ENCODE measurements at regions not wholly inside any gene's neighbourhood (a gene's known extent, or its start where the extent isn't known, plus 50 kb on each side); places are given as distances from the start of the nearest gene placed in this dataset.

GRCh38 chrX:139106069-139106468 lies 394.6 kb upstream of the FGF13 start:
- no peak for DNase-seq

GRCh38 chrX:139094671-139095592 lies 383.4 kb upstream of the FGF13 start:
- no peak for DNase-seq

DNA sequence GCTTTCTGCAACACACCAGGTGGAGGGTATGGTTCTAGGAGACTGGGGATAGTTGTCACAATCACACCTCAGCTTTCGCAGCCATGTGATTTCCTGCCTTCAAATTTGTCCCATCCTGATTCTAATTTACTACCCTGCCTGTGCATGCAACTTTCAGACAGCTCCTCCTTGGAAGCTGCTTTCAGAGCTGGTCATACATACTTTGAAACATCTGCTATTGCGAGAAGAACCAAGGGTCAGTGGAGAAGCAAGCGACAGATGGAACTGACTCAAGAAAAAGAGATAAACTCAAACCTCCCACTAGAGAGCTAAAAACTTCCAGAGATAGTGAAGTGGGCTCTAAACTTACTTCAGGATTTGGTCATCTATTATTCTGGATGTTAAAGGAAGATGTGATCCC lies 381.7 kb upstream of the FGF13 start:
- no peak for DNase-seq

GRCh38 chrX:139091878-139092277 lies 380.4 kb upstream of the FGF13 start:
- no peak for DNase-seq

DNA sequence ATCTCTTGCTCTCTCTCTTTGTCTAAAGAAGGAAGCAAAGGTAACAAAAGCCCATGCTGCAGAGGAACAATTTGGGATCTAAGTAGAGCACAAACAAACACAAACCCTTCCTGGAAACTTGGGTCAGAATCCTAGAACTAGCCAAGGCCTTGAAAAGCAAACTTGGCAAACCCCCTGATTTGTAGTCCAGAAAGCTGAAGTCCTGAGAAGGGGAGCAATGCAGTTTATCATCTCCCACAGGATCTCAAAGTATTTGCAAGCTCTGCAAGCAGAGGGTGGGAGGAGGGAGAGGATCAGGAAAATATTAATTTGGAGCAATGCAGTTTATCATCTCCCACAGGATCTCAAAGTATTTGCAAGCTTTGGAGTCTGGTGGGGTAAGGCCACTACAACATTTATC lies 379.5 kb upstream of the FGF13 start:
- no peak for DNase-seq

- no peak for DNase-seq
These were observed 374.7 kb upstream of the FGF13 start for GRCh38 chrX:139086246-139086645.

DNA sequence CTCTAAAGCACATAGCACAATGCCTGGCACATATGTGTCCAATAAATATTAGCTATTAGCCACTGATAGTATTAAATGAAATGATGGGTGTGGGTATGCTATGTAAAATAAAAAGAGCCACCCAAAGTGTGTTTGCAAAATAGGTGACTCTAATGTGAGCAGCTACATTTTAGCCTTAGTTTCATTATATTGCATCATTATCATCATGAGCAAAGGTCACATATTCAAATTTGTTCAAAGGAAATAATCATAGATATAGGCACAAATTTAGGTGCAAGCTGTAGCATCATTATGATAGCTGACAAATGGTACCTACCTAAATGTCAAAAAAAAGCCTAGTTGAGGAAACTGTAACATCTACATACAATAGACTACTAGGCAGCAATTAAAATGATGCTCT lies 373.9 kb upstream of the FGF13 start:
- DNase-seq: no peak

DNA sequence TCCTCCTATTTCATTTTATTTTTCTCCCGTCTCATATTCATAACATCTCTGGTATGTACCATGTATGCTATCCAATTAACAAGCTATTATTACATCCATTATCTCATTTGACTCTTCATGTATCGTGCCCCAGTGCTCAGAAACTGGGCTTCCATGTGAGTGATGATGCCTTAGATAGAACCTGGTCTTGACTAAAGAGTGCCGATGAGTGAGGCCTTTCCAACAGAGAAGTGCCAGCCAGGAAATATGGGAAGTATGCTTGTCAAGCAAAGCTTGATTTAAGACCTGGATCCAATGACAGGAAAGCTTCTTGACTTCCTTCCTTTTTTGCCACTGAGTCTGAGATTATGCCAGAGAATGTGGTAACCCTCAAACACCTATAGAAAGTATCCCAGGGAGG lies 371.7 kb upstream of the FGF13 start:
- no peak for DNase-seq

DNA sequence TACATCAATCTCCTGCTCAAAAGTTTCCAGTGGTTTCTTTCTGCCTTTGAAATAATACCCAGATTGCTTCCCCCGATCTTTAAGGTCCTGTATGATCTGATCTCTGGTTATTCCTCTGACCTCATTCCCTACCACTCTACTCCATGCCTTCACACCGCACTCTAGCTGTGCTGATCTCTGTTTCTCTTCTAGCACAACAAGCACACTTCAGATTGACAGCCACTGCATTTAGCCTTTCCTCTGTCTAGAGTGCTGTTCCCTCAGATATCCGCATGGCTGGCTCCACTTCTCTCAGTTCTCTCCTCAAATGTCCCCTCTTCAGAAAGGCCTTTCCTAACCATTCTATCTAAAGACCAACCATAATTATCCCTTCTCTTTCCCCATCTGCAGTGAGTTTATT lies 370.4 kb upstream of the FGF13 start:
- no peak for DNase-seq

DNA sequence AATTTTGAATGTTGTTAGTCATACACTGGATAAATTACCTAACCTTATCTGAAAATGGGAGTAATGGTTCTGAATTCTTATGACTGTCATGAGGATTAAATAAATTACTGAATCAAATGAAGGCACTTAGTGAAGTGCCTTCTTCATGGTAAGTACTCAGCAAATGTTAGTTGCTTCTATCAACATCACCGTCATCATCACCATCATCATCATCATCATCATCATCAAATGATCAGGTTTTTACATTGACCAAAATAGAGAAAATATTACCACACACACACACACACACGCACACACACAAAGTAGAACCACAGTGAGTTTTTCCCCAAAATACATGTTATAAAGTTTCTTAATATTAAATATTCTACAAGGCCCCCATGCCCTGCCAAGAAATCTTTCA lies 368.3 kb upstream of the FGF13 start:
- DNase-seq: no peak

DNA sequence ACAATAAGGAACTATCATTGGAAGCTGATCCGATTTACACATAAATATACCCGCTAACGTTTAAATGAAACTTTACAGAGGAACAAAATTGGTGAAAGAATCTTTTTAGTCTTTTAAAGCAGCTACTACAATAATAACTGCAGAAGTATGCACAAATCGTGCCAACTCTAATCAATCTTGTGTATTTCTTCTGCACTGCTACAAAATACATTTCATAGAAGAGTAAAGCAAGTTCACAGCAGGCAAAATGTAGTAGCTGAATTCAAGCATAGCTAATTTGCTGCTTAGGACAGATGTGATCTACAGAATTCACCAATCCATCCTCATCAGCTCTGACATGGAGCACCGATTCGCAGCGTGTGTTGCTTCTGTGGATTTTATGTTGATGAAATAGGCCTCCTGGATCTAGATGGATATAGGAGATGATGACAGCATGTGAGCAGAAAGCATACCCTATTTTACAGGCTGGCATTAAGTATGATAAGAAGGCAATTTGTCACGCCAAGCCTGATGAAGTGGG lies 367.3 kb upstream of the FGF13 start:
- no peak for DNase-seq

- no peak for DNase-seq
These were observed 366.8 kb upstream of the FGF13 start for GRCh38 chrX:139078342-139078741.

DNA sequence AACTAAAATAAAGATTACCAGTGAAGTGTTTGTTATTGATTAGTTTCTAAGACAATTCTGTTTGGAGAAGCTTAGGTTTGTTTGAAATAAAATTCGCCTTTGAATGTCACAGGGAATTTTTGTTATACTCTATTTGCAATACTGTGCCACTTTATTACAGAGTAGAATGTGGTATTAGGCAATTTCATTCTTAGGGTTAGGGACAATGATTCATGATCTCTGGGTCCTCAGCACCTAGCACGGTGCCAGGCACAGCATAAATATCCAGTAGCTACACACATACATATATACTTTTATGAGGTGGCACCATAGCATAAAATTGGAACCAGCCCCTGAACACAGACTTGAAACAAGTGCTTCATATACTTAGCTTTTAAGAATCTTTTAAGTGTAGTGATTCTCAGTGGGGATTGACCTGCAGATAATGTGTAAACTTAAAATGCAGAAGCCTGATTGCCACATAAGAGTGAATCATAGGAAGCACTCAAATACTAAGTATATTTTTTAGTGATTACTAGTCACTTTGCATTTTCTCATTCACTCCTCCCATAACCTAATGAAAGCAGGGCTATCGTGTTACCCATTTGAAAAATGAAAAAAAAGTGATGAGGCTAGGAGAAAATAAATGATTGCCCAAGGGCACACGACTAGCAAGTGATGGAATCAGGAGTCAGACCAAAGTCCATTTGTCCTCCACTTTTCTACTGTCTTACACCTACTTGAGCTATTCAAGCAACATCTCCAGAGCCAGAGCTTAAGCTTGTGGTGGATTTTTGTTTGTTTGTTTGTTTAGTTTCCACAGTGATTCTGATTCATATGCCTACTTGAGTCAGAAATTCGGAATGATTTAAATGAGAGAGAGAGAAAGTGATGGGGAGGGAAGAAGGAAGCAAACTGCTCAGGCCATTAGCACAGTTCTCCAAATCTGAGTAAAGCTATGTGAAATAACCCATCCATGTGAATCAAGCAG lies 366.0 kb upstream of the FGF13 start:
- DNase-seq: no peak

DNA sequence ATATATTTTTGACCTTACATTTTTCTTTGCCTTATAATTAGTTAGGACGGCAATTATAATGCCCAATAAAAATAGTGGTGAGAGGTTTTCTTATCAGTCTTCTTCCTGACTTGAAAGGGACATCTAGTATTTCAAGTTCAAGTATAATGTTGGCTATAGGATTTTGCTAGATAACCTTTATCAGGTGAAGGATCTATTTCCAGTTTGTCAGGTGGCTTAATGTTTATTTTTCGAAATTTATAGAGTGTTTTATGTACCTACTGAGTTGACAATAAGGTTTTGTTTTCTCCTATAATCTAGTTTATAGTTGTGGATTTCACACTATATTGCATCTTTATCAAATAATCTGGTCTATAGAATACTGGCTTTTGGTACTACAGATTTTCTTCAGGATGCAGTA lies 351.8 kb upstream of the FGF13 start:
- no peak for DNase-seq

DNA sequence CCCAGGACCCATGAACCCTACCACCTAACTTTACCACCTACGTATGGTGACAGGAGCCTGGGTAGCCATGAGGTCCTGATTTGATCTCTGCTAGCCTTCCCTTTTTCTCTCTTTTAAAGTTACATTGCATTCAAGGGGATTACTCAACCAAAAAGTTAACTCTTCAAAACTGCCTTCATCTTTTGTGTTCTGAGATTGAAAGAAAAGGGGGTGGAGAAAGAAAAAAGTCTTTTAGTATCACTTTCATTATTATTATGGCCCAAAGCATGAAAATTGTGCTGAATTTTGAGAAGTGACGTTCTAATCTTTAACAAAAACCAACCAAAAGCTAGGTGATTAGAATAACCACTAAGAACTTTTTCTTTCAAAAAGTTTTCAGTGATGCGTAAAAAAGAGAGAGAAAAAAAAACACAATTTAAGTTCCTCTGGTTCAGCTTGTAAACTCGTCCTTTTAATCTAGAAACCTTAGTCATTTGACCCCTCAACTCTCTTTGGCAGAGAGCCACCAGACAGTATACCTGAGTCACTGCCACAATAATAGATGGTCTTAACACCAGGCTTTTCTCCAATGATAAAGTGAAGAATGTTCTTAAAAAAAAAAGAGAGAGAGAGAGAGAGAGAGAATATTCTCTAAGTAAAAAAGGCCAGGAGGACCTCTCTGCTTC lies 347.4 kb upstream of the FGF13 start:
- peak; percentile 33 for DNase-seq

DNA sequence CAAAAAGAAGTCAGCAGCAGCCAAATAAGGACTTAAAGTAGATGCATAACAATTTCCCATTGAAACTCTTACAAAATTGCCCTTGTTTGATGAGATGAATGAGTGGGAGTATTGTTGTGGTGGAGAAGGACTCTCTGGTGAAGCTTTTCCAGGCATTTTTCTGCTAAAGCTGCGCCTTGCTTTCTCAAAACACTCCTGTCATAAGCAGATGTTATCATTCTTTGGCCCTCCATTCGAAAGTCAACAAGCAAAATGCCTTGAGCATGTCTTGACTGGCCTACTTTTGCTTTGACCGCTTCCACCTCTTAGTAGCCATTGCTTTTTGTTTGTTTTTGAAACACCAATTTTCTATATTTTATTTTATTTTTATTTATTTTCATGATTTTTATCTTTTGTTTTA lies 340.9 kb upstream of the FGF13 start:
- DNase-seq: no peak

GRCh38 chrX:139049465-139049864 lies 337.9 kb upstream of the FGF13 start:
- DNase-seq: no peak

GRCh38 chrX:139044680-139045079 lies 333.2 kb upstream of the FGF13 start:
- no peak for DNase-seq

DNA sequence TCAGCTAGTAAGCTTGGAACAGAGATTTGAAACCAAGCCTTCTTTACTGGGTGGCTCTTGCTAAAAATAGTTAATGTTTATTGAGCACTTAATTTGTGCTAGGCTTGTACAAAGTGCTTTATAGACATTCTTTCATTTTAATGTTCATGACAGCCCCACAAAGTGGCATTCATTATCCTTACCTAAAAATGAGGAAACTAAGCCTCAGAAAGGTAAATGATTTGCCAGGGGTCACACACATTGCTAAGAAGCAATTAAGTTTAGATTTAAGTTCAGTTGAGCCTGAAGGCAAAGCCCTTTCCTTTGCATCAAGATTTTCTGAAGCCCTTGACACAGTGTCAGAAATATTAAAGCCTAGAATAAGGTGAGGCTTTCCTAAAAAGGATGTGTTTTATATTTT lies 327.5 kb upstream of the FGF13 start:
- no peak for DNase-seq

- no peak for DNase-seq
These were observed 315.3 kb upstream of the FGF13 start for GRCh38 chrX:139026811-139027210.

DNA sequence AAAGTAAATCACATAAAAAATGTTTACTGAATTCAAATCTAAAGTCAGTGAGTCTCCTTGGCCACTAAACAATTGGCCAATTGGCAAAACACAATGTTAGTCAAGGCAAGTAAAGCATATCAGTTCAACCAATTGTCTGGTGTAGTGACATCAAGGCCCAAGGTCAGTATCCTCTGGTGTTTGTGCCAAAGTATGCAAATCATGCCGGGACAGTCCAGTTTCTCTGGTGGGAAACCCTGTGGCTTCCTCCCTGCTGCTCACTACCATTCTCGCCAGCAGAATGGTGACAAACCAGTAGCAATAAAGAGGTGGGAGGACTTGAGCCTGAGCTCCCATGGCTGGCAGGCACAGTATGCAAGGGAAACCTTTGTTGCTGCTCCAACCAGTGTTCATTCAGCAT lies 314.9 kb upstream of the FGF13 start:
- DNase-seq: no peak

- DNase-seq: no peak
These were observed 314.3 kb upstream of the FGF13 start for GRCh38 chrX:139025816-139026215.

- DNase-seq: no peak
These were observed 312.0 kb upstream of the FGF13 start for GRCh38 chrX:139023531-139023930.
